C4-2B (cell line): ENCODE measurements at regions not wholly inside any gene's neighbourhood (a gene's known extent, or its start where the extent isn't known, plus 50 kb on each side); places are given as distances from the start of the nearest gene placed in this dataset.
"Not testable (repeated sequence)": the region's sequence is repeated elsewhere in the genome, so short reads cannot be mapped to it uniquely, and the experiment has no call there.

Experiments used
- CTCF ChIP-seq: fragments of 450-650 bp; conservative IDR thresholded peaks from 2 replicates; pipeline ENCODE4 v1.5.1; 2017; ENCODE audit warnings: mild to moderate bottlenecking
- ZFX ChIP-seq: fragments of 450-650 bp; IDR thresholded peaks from 2 replicates; pipeline ENCODE4 v1.6.1; 2017

GRCh38 chr1:70736518-70736917, 311.1 kb downstream of the PTGER3 start:
- TF ChIP-seq CTCF, ZFX: not testable (repeated sequence)
